HUES48 (cell line): ENCODE measurements at regions not wholly inside any gene's neighbourhood (a gene's known extent, or its start where the extent isn't known, plus 50 kb on each side); places are given as distances from the start of the nearest gene placed in this dataset.

Experiments used
- H3K27ac ChIP-seq: one replicate; pipeline ENCODE4 v1.7.0; 2013; ENCODE audit warnings: low read depth, low read length, inconsistent platforms
- H3K27me3 ChIP-seq: 2 replicates; pipeline ENCODE4 v1.6.1; 2013; ENCODE audit warnings: mild to moderate bottlenecking, low read length; ENCODE audit not compliant: control insufficient read depth, insufficient read depth
- H3K36me3 ChIP-seq: 2 replicates; pipeline ENCODE4 v1.6.1; 2013; ENCODE audit warnings: low read length; ENCODE audit not compliant: control insufficient read depth, insufficient read depth
- H3K4me1 ChIP-seq: 2 replicates; pipeline ENCODE4 v1.6.1; 2013; ENCODE audit warnings: mild to moderate bottlenecking, low read length; ENCODE audit not compliant: control insufficient read depth, insufficient read depth
- H3K4me3 ChIP-seq: 2 replicates; pipeline ENCODE4 v1.5.1; 2013; ENCODE audit warnings: mild to moderate bottlenecking, low read depth, low read length
- H3K9ac ChIP-seq: 2 replicates; pipeline ENCODE4 v1.6.1; 2013; ENCODE audit warnings: mild to moderate bottlenecking, low read depth, low read length, moderate library complexity
- H3K9me3 ChIP-seq: 2 replicates; pipeline ENCODE4 v1.6.1; 2013; ENCODE audit warnings: low read length; ENCODE audit not compliant: control insufficient read depth, insufficient read depth

GRCh38 chr7:69192134-69192533 lies 406.1 kb upstream of the AUTS2 start:
- Histone ChIP-seq H3K36me3 (no peaks in the 10 kb centered on the region), H3K27me3 (no peaks in the 10 kb centered on the region), H3K9ac (no peak overlapping the region), H3K4me3 (no peak overlapping the region), H3K27ac (no peak overlapping the region), H3K4me1 (no peaks in the 10 kb centered on the region), H3K9me3 (no peaks in the 10 kb centered on the region; the same call in 1 of the 2 replicates)

- no peaks in the 10 kb centered on the region; the same call in 1 of the 2 replicates for H3K9me3 ChIP-seq
- no peak overlapping the region for H3K9ac ChIP-seq
- H3K4me1 ChIP-seq, result no peaks in the 10 kb centered on the region
- H3K36me3 ChIP-seq, result no peaks in the 10 kb centered on the region
- no peaks in the 10 kb centered on the region for H3K27me3 ChIP-seq
- no peak overlapping the region for H3K4me3 ChIP-seq
- no peak overlapping the region for H3K27ac ChIP-seq
Observed at GRCh38 chr7:69193061-69193460, 405.2 kb upstream of the AUTS2 start.

- no peaks in the 10 kb centered on the region for H3K36me3 ChIP-seq
- no peaks in the 10 kb centered on the region; the same call in 1 of the 2 replicates for H3K9me3 ChIP-seq
- H3K27ac ChIP-seq, result no peak overlapping the region
- H3K4me1 ChIP-seq, result no peaks in the 10 kb centered on the region
- H3K4me3 ChIP-seq, result no peak overlapping the region
- no peaks in the 10 kb centered on the region for H3K27me3 ChIP-seq
- H3K9ac ChIP-seq, result no peak overlapping the region
Observed at GRCh38 chr7:69196593-69196992, 401.7 kb upstream of the AUTS2 start.

DNA sequence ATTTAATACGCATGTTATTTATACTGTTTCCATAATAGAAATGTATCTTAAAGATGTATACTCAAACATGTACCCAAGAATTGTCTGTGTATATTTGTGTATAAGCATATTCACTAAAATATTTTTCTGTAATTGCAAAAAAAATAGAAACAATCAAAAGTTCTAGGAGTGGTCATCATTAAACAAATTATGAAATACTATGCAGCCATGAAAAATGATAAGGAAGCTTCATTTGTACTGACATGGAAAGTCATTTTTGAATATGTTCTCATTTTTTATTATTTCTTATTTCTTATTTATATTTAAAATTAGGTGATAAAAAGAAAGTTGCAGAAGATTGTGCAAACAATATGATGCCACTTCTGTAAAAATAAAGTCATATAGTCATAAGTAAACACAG lies 400.0 kb upstream of the AUTS2 start:
- H3K9ac ChIP-seq, result no peak overlapping the region
- H3K36me3 ChIP-seq, result no peaks in the 10 kb centered on the region
- no peak overlapping the region for H3K4me3 ChIP-seq
- H3K9me3 ChIP-seq, result no peaks in the 10 kb centered on the region; the same call in 1 of the 2 replicates
- no peak overlapping the region for H3K27ac ChIP-seq
- no peaks in the 10 kb centered on the region for H3K27me3 ChIP-seq
- no peaks in the 10 kb centered on the region for H3K4me1 ChIP-seq

DNA sequence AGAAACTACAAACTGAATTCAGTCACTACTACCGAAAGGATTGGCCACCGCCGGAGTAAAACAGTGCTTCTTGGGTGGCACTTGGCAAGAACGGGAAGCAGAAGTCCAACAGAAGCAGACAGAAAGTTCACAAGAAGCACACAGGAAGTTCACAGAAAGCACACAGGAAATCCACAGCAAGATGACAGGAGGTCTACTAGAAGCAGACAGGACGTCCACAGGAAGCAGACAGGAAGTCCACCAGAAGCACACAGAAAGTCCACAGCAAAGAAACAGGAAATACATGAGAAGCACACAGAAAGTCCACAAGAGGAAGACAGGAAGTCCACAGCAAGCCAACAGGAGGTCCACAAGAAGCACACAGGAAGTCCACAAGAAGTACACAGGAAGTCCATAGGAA lies 399.2 kb upstream of the AUTS2 start:
- H3K9me3 ChIP-seq, result no peaks in the 10 kb centered on the region; the same call in 1 of the 2 replicates
- H3K27me3 ChIP-seq, result no peaks in the 10 kb centered on the region
- H3K4me1 ChIP-seq, result no peaks in the 10 kb centered on the region
- H3K27ac ChIP-seq, result no peak overlapping the region
- H3K9ac ChIP-seq, result no peak overlapping the region
- no peak overlapping the region for H3K4me3 ChIP-seq
- H3K36me3 ChIP-seq, result no peaks in the 10 kb centered on the region

- no peak overlapping the region for H3K9ac ChIP-seq
- H3K4me1 ChIP-seq, result no peaks in the 10 kb centered on the region
- H3K4me3 ChIP-seq, result no peak overlapping the region
- no peaks in the 10 kb centered on the region; the same call in 1 of the 2 replicates for H3K9me3 ChIP-seq
- no peak overlapping the region for H3K27ac ChIP-seq
- no peaks in the 10 kb centered on the region for H3K27me3 ChIP-seq
- H3K36me3 ChIP-seq, result no peaks in the 10 kb centered on the region
Observed at GRCh38 chr7:69199661-69200060, 398.6 kb upstream of the AUTS2 start.

DNA sequence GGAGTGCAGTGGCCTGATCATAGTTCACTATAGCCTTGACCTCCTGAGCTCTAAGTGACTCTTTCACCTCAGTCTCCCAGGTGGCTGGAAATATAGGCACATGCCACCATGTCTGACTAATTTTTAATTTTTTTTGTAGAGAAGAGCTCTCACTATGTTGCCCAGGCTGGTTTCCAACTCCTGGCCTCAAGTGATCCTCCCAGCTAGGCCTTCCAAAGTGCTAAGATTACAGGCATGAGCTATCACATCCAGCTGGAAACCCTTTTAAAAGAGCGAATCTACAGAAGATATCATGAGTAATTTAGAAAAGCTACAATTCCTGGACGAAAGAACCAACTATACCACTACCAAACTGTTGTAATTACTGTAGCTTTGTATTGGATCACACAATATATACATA lies 394.4 kb upstream of the AUTS2 start:
- H3K4me1 ChIP-seq, result no peaks in the 10 kb centered on the region
- no peaks in the 10 kb centered on the region for H3K36me3 ChIP-seq

GRCh38 chr7:69204943-69205342 lies 393.3 kb upstream of the AUTS2 start:
- H3K36me3 ChIP-seq, result no peaks in the 10 kb centered on the region
- H3K4me1 ChIP-seq, result no peaks in the 10 kb centered on the region
- no peak overlapping the region for H3K9ac ChIP-seq
- no peaks in the 10 kb centered on the region; the same call in 1 of the 2 replicates for H3K27me3 ChIP-seq
- H3K4me3 ChIP-seq, result no peak overlapping the region
- H3K27ac ChIP-seq, result no peak overlapping the region
- H3K9me3 ChIP-seq, result no peaks in the 10 kb centered on the region

More for the DNA sequence above, 394.4 kb upstream of the AUTS2 start:
- Histone ChIP-seq H3K9me3 (no peaks in the 10 kb centered on the region), H3K27me3 (no peaks in the 10 kb centered on the region; the same call in 1 of the 2 replicates), H3K4me3 (no peak overlapping the region), H3K9ac (no peak overlapping the region), H3K27ac (no peak overlapping the region)

DNA sequence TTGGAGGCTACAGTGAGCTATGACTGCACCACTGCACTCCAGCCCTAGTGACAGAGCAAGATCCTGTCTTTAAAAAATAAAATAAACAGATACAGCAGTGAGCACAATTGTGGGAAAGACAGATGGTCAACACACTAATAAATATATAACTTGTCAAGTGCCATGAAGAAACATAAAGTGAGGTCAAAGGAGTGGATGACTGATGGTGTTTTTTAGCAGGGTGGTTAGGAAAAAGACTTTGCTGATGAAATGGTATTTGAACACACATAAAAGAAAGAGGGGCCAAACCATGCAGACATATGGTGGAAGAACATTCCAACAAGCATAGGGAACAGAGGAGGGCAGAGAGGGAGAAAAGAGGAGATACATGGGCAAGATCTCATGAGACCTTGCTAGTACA lies 392.7 kb upstream of the AUTS2 start:
- Histone ChIP-seq H3K9ac (no peak overlapping the region), H3K9me3 (no peaks in the 10 kb centered on the region), H3K27ac (no peak overlapping the region), H3K4me1 (no peaks in the 10 kb centered on the region), H3K4me3 (no peak overlapping the region), H3K36me3 (no peaks in the 10 kb centered on the region), H3K27me3 (no peaks in the 10 kb centered on the region; the same call in 1 of the 2 replicates)

GRCh38 chr7:69208276-69208675 lies 390.0 kb upstream of the AUTS2 start:
- Histone ChIP-seq H3K27me3 (no peaks in the 10 kb centered on the region; the same call in 1 of the 2 replicates), H3K36me3 (no peaks in the 10 kb centered on the region), H3K4me1 (no peaks in the 10 kb centered on the region), H3K9me3 (no peaks in the 10 kb centered on the region), H3K4me3 (no peak overlapping the region), H3K27ac (no peak overlapping the region), H3K9ac (no peak overlapping the region)

DNA sequence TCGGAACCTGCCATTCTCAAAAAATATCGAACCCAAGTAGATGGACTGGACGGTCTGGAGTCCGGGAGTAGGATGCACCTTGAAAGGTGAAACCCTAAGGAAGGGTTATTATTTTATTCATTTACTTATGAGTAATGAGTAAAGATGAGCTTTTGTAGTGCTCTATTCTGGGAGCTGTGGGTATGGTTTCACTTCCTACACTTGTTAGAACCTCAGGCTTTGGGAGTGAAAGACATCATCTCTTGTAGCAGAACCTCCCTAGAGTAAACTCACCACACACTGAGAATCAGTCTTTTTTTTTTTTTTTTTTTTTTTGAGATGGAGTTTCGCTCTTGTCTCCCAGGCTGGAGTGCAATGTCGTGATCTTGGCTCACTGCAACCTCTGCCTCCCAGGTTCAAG lies 389.4 kb upstream of the AUTS2 start:
- H3K9me3 ChIP-seq, result no peaks in the 10 kb centered on the region
- no peak overlapping the region for H3K4me3 ChIP-seq
- H3K9ac ChIP-seq, result no peak overlapping the region
- H3K27me3 ChIP-seq, result no peaks in the 10 kb centered on the region; the same call in 1 of the 2 replicates
- H3K36me3 ChIP-seq, result no peaks in the 10 kb centered on the region
- no peaks in the 10 kb centered on the region for H3K4me1 ChIP-seq
- H3K27ac ChIP-seq, result no peak overlapping the region

DNA sequence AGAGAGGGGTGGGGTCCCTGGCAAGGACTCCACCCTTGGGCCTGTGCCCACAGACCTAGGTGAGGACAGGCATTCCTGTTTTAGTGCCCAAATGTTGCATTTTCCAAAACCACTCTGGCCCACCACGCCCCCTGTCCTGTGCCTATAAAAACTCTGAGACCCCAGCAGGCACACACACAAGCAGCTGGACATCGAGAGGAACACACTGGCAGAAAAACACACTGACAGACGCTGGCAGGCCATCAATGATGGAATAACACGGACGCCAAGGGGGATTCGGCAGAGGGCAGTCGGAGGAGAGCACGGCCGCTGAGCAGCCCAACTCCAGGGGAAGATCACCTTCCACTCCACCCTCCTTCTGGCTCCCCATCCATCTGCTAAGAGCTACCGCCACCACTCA lies 386.9 kb upstream of the AUTS2 start:
- no peak overlapping the region for H3K27ac ChIP-seq
- H3K9ac ChIP-seq, result no peak overlapping the region
- no peaks in the 10 kb centered on the region for H3K27me3 ChIP-seq
- H3K9me3 ChIP-seq, result no peaks in the 10 kb centered on the region
- H3K4me1 ChIP-seq, result no peaks in the 10 kb centered on the region
- H3K36me3 ChIP-seq, result no peaks in the 10 kb centered on the region
- no peak overlapping the region for H3K4me3 ChIP-seq
